Spleen (tissue), 11 donors: ENCODE measurements at regions not wholly inside any gene's neighbourhood (a gene's known extent, or its start where the extent isn't known, plus 50 kb on each side); places are given as distances from the start of the nearest gene placed in this dataset.

ENCODE experiments used
- DNase-seq: peaks from one replicate; pipeline ENCODE4 v3.0.0-alpha.2; 2020
- H3K27ac ChIP-seq, 8 donors: fragments of 200-600 bp; sonication (generic) in 7 of 8; 1 replicate in 4 of 8; 2 replicates in 4 of 8; pipeline versions ENCODE4 v1.5.0 to v1.8.0; 2016 to 2021; ENCODE audit warnings: inconsistent platforms in 4 of 8, mild to moderate bottlenecking in 4 of 8, moderate library complexity in 1 of 8
- H3K27me3 ChIP-seq, 7 donors: fragments of 200-600 bp; sonication (generic) in 6 of 7; replicated peaks in 1 of 7; 1 replicate in 4 of 7; 2 replicates in 3 of 7; pipeline versions ENCODE4 v1.5.0 to v1.8.0; 2016 to 2021; ENCODE audit warnings: inconsistent platforms in 3 of 7, mild to moderate bottlenecking in 1 of 7
- H3K36me3 ChIP-seq, 6 donors: fragments of 200-600 bp; sonication (generic) in 5 of 6; 1 replicate in 4 of 6; 2 replicates in 2 of 6; pipeline versions ENCODE4 v1.5.0 to v1.8.0; 2016 to 2021; ENCODE audit warnings: inconsistent platforms in 2 of 6
- H3K4me1 ChIP-seq, 6 donors: fragments of 200-600 bp; sonication (generic) in 5 of 6; 1 replicate in 3 of 6; 2 replicates in 3 of 6; pipeline versions ENCODE4 v1.5.0 to v1.8.0; 2016 to 2021; ENCODE audit warnings: inconsistent platforms in 3 of 6
- H3K4me3 ChIP-seq, 8 donors: fragments of 200-600 bp; sonication (generic) in 7 of 8; 1 replicate in 4 of 8; 2 replicates in 4 of 8; pipeline versions ENCODE4 v1.5.0 to v1.8.0; 2016 to 2021; ENCODE audit warnings: inconsistent platforms in 4 of 8, mild to moderate bottlenecking in 4 of 8, moderate library complexity in 2 of 8
- H3K9me3 ChIP-seq, 8 donors: fragments of 200-600 bp; sonication (generic) in 7 of 8; 1 replicate in 4 of 8; 2 replicates in 4 of 8; pipeline versions ENCODE4 v1.5.0 to v1.8.0; 2016 to 2021; ENCODE audit warnings: inconsistent platforms in 4 of 8
- CTCF ChIP-seq, 11 experiments: fragments of 200-600 bp in 7 of 11; fragments of 450-650 bp in 4 of 11; sonication (generic) in 4 of 11; IDR thresholded peaks in 8 of 11; conservative IDR thresholded peaks in 3 of 11; 1 replicate in 7 of 11; 2 replicates in 4 of 11; pipeline versions ENCODE4 v1.4.0 to v1.8.0; 2016 to 2021; ENCODE audit warnings: antibody characterized with exemption in 11 of 11, inconsistent platforms in 4 of 11, mild to moderate bottlenecking in 1 of 11
- POLR2A ChIP-seq, 3 donors: fragments of 450-650 bp; IDR thresholded peaks; one replicate each; pipeline ENCODE4 v1.5.1; 2017; ENCODE audit warnings: antibody characterized with exemption in 3 of 3, mild to moderate bottlenecking in 1 of 3
- POLR2AphosphoS5 ChIP-seq, 3 donors: sonication (generic); formaldehyde crosslinking; IDR thresholded peaks; one replicate each; pipeline ENCODE4 v1.5.1; 2017; ENCODE audit warnings: antibody characterized with exemption in 3 of 3
- WGBS, 5 donors: extraction: QIAGEN DNeasy Blood & Tissue Kit in 3 of 5; methylation state at CpG; one replicate each; pipeline versions ENCODE4 v1.1.5 to v1.1.7; 2013 to 2018; 5-methylcytosine and 5-hydroxymethylcytosine counted together
- intact Hi-C: fragments of 100-400 bp; cut with DNase I; formaldehyde crosslinking; loops from one replicate; pipeline ENCODE4 v1.15.0; 2023; ENCODE audit warnings: low total_unique reads
- donor health status: healthy with polysubstance abuse.
- donor health status: DM: no; HTN: no; CAD: no; lungs with moderate emphysema.
- donor health status: DM: no; HTN: no; CAD: no.
- donor health status: Bipolar disorder and iron deficiency.
- donor health status: healthy.
- donor health status: DM: no; HTN: no; CAD: no.
- donor health status: DM: yes; HTN: yes; CAD: no.

- 69 to 91% (median 76%) methylated on average over 2 of the region's 2 CpGs for WGBS, 5 donors
These were observed 160.4 kb downstream of the PRDM6 start for GRCh38 chr5:123249446-123249845.

GRCh38 chr5:123245689-123246088 lies 156.6 kb downstream of the PRDM6 start:
- H3K36me3 ChIP-seq: no peaks in the 10 kb centered on the region
- no peaks in the 10 kb centered on the region for H3K4me1 ChIP-seq
- intact Hi-C loops: no loop called here
- WGBS, 5 donors: 52 to 85% (median 68%) methylated on average over 1 of the region's 1 CpG
- H3K4me3 ChIP-seq: no peak overlapping the region
- H3K9me3 ChIP-seq: no peaks in the 10 kb centered on the region
- DNase-seq: no peak
- H3K27ac ChIP-seq: no peak overlapping the region
- H3K27me3 ChIP-seq: no peaks in the 10 kb centered on the region
- TF ChIP-seq POLR2A (IDR thresholded peaks at IDR 0.05) (no peak), POLR2AphosphoS5 (IDR thresholded peaks at IDR 0.05) (no peak), CTCF (IDR thresholded peaks at IDR 0.05 in 8 of 11, conservative IDR thresholded peaks at IDR 0.05 in 3 of 11) (no peak)

More at GRCh38 chr5:123249446-123249845, 160.4 kb downstream of the PRDM6 start:
- DNase-seq: no peak
- H3K4me1 ChIP-seq: no peaks in the 10 kb centered on the region
- peaks cover 0 to 8% (median 0%) of the 10 kb centered on the region in 8 donors for H3K9me3 ChIP-seq
- intact Hi-C loops: no loop called here
- H3K27ac ChIP-seq: no peak overlapping the region
- H3K4me3 ChIP-seq: no peak overlapping the region
- no peaks in the 10 kb centered on the region for H3K36me3 ChIP-seq
- H3K27me3 ChIP-seq: no peaks in the 10 kb centered on the region
- TF ChIP-seq POLR2A (IDR thresholded peaks at IDR 0.05): no peak

GRCh38 chr5:123244458-123244857 lies 155.4 kb downstream of the PRDM6 start:
- no peak overlapping the region for H3K4me3 ChIP-seq
- no peaks in the 10 kb centered on the region for H3K4me1 ChIP-seq
- intact Hi-C loops: no loop called here
- H3K9me3 ChIP-seq: no peaks in the 10 kb centered on the region
- 77 to 85% (median 82%) methylated on average over 2 of the region's 2 CpGs for WGBS, 5 donors
- no peaks in the 10 kb centered on the region for H3K27me3 ChIP-seq
- H3K36me3 ChIP-seq: no peaks in the 10 kb centered on the region
- TF ChIP-seq POLR2A (IDR thresholded peaks at IDR 0.05) (no peak), CTCF (IDR thresholded peaks at IDR 0.05 in 8 of 11, conservative IDR thresholded peaks at IDR 0.05 in 3 of 11) (no peak)
- no peak for DNase-seq
- H3K27ac ChIP-seq: no peak overlapping the region
